ENCODE measurements at regions not wholly inside any gene's neighbourhood (a gene's known extent, or its start where the extent isn't known, plus 50 kb on each side); places are given as distances from the start of the nearest gene placed in this dataset.

- TF ChIP-seq CBX5 (IDR thresholded peaks at IDR 0.05; ENCODE audit: low read depth, low read length), result no peak
- TF ChIP-seq EZH2 (IDR thresholded peaks at IDR 0.05; ENCODE audit: low read depth, low read length, severe bottlenecking), result no peak
- TF ChIP-seq CTCF (IDR thresholded peaks at IDR 0.05; ENCODE audit: control extremely low read depth in 1 of 3, insufficient read depth in 1 of 3, low read depth in 1 of 3, low read length in 3 of 3), result no peak
- TF ChIP-seq CBX8 (IDR thresholded peaks at IDR 0.05; ENCODE audit: borderline replicate concordance, low read depth, low read length), result no peak
- TF ChIP-seq PHF8 (conservative IDR thresholded peaks at IDR 0.05; ENCODE audit: low read depth, low read length), result no peak
- no peak for TF ChIP-seq POLR2A (IDR thresholded peaks at IDR 0.05; ENCODE audit: control extremely low read depth in 1 of 2, low read depth in 2 of 2, low read length in 2 of 2)
- TF ChIP-seq RAD21 (IDR thresholded peaks at IDR 0.05 in 1 of 2, conservative IDR thresholded peaks at IDR 0.05 in 1 of 2; ENCODE audit: low read depth in 2 of 2, low read length in 2 of 2), result no peak
- no peak for TF ChIP-seq CREB1 (IDR thresholded peaks at IDR 0.05)
- no peak for TF ChIP-seq KDM5A (IDR thresholded peaks at IDR 0.05; ENCODE audit: low read length)
- no peak for TF ChIP-seq CEBPB (IDR thresholded peaks at IDR 0.05; ENCODE audit: low read depth, low read length)
- no peak for TF ChIP-seq TAF1 (IDR thresholded peaks at IDR 0.05; ENCODE audit: low read depth, low read length)
- TF ChIP-seq SIRT6 (IDR thresholded peaks at IDR 0.05; ENCODE audit: low read length), result no peak
- no peak for TF ChIP-seq HDAC2 (IDR thresholded peaks at IDR 0.05; ENCODE audit: borderline replicate concordance in 1 of 2, low read depth in 2 of 2, low read length in 2 of 2)
- no peak for TF ChIP-seq GTF2F1 (IDR thresholded peaks at IDR 0.05; ENCODE audit: borderline replicate concordance, low read depth, low read length)
These were observed 64.3 kb upstream of the MAP4K3 start for GRCh38 chr2:39501412-39501811.

All from H1 (cell line).